Pancreas (tissue), 10 donors: ENCODE measurements at regions not wholly inside any gene's neighbourhood (a gene's known extent, or its start where the extent isn't known, plus 50 kb on each side); places are given as distances from the start of the nearest gene placed in this dataset.

Experiments used
- ATAC-seq, 4 donors: fragments of 200-7000 bp; cut with Tn5 transposase; one replicate each; pipeline versions ENCODE4 v1.8.0 to v1.9.1; 2020; ENCODE audit warnings: mild to moderate bottlenecking in 4 of 4, moderate library complexity in 4 of 4
- DNase-seq, 6 donors: peaks; one replicate each; pipeline ENCODE4 v3.0.0-alpha.2; 2020
- FAIRE-seq: peaks from 2 replicates; lab custom pipeline; 2012; peaks lifted over from hg19 to GRCh38; lab: Jason Lieb, UNC
- H3K27ac ChIP-seq, 4 donors: fragments of 200-600 bp; sonication (generic); 1 replicate in 3 of 4; 2 replicates in 1 of 4; pipeline versions ENCODE4 v1.5.0 to v1.8.0; 2020
- H3K27me3 ChIP-seq, 4 donors: fragments of 200-600 bp; one replicate each; pipeline ENCODE4 v1.8.0; 2021
- H3K36me3 ChIP-seq, 3 donors: fragments of 200-600 bp; sonication (generic) in 1 of 3; one replicate each; pipeline versions ENCODE4 v1.5.0 to v1.8.0; 2020 to 2021
- H3K4me1 ChIP-seq, 3 donors: fragments of 200-600 bp; one replicate each; pipeline ENCODE4 v1.8.0; 2021
- H3K4me3 ChIP-seq, 4 donors: fragments of 200-600 bp; sonication (generic) in 2 of 4; one replicate each; pipeline versions ENCODE4 v1.5.0 to v1.8.0; 2020 to 2021
- H3K9me3 ChIP-seq, 4 donors: fragments of 200-600 bp; one replicate each; pipeline ENCODE4 v1.8.0; 2021
- WGBS, 2 donors: extraction: QIAGEN DNeasy Blood & Tissue Kit; methylation state at CpG; one replicate each; pipeline ENCODE4 v1.1.7; 2013; 5-methylcytosine and 5-hydroxymethylcytosine counted together
- intact Hi-C, 3 donors: fragments of 100-400 bp; cut with DNase I; formaldehyde crosslinking; loops; one replicate each; pipeline versions ENCODE4 v1.11.1 to v1.14.2; 2022
- TF ChIP-seq, protein P1 (sequence below), 4 donors: fragments of 200-600 bp; sonication (generic) in 3 of 4; IDR thresholded peaks; one replicate each; pipeline versions ENCODE4 v1.5.0 to v1.8.0; 2021; ENCODE audit warnings: antibody characterized with exemption in 4 of 4
- donor health status: healthy with polysubstance abuse.
- donor health status: DM: no; HTN: no; CAD: no; lungs with moderate emphysema.
- donor health status: DM: no; HTN: no; CAD: no.
- donor health status: control.
- donor health status: control.
- donor health status: Bipolar disorder and iron deficiency.
- donor health status: DM: yes; HTN: yes; CAD: no.
- donor health status: DM: no; HTN: no; CAD: no.
- donor health status: DM: no; HTN: no; CAD: no.
- donor health status: DM: yes; HTN: yes; CAD: no.

DNA sequence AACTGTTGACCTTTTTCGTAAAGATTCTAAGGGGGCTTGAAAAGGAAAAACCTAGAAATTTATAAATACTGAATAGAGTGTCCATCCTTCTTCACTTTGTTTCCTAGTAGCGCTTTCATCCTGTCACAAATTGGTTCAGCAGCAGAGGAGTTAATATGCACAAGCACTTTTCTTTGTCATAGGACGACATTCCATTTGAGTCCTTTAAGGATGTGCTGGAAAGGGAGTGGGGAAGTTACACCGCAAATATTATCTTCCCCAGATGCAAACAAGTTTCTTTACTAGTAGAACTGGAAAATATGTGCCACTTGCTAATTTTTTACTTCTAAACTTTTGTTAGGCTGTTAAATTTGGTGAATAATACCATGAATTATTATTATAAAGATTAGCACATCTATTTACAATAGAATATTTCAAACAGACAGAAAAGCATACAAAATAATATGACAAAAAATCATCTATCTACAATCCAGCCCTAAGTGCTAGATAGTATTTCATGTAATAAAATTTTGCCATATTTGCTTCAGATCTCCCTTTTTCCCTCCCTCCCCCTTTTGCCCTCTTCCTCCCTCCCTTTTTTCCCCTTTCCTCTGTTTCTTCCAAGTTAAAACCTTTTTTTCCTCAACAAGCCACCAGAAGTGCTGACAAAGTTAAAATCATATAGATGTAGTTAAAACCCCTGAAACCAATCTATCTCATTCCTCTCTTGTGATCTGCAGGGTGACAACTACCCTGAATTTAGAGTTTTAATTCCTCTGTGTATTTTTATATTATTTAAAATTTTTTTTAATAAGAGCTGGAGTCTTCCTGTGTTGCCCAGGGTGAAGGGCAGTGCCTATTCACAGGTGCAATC, 50.5 kb upstream of the MAP4K3 start:
- 36 to 37% methylated on average over 4 of the region's 4 CpGs for WGBS, 2 donors
- H3K27ac ChIP-seq: no peak overlapping the region
- H3K4me1 ChIP-seq: peaks cover 0 to 14% (median 13%) of the 10 kb centered on the region in 3 donors
- no peak for ATAC-seq
- no peak overlapping the region for H3K4me3 ChIP-seq
- no peak for DNase-seq
- no peaks in the 10 kb centered on the region for H3K27me3 ChIP-seq
- FAIRE-seq: no peak
- intact Hi-C loops: no loop called here
- TF ChIP-seq, protein P1, sequence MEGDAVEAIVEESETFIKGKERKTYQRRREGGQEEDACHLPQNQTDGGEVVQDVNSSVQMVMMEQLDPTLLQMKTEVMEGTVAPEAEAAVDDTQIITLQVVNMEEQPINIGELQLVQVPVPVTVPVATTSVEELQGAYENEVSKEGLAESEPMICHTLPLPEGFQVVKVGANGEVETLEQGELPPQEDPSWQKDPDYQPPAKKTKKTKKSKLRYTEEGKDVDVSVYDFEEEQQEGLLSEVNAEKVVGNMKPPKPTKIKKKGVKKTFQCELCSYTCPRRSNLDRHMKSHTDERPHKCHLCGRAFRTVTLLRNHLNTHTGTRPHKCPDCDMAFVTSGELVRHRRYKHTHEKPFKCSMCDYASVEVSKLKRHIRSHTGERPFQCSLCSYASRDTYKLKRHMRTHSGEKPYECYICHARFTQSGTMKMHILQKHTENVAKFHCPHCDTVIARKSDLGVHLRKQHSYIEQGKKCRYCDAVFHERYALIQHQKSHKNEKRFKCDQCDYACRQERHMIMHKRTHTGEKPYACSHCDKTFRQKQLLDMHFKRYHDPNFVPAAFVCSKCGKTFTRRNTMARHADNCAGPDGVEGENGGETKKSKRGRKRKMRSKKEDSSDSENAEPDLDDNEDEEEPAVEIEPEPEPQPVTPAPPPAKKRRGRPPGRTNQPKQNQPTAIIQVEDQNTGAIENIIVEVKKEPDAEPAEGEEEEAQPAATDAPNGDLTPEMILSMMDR (IDR thresholded peaks at IDR 0.05): no peak
- no peaks in the 10 kb centered on the region for H3K9me3 ChIP-seq
- H3K36me3 ChIP-seq: no peaks in the 10 kb centered on the region

DNA sequence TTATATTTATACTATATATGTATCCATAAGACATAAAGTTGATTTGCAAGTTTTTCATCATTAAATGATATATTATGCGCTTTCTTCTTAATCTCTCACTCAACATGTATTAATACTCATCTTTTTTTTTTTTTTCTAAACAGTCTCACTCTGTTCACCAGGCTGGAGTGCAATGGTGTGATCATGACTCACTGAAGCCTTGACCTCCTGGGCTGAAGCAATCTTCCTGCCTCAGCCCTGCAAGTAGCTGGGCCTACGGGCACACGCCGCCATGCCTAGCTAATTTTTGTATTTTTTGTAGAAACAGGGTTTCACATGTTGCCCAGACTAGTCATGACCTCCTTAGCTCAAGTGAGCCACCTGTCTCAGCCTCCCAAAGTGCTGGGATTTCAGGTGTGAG, 51.4 kb upstream of the MAP4K3 start:
- Histone ChIP-seq H3K9me3 (no peaks in the 10 kb centered on the region), H3K36me3 (no peaks in the 10 kb centered on the region), H3K27me3 (no peaks in the 10 kb centered on the region), H3K4me1 (peaks cover 3 to 18% (median 12%) of the 10 kb centered on the region in 3 donors), H3K27ac (no peak overlapping the region), H3K4me3 (no peak overlapping the region)
- intact Hi-C loops: no loop called here
- WGBS, 2 donors: 91 to 92% methylated on average over 4 of the region's 4 CpGs
- TF ChIP-seq, protein P1 (IDR thresholded peaks at IDR 0.05): no peak
- no peak for FAIRE-seq
- ATAC-seq: peak in 2 of 4 donors; percentile 19 to 38
- peak in 1 of 6 donors; percentile 23 for DNase-seq

DNA sequence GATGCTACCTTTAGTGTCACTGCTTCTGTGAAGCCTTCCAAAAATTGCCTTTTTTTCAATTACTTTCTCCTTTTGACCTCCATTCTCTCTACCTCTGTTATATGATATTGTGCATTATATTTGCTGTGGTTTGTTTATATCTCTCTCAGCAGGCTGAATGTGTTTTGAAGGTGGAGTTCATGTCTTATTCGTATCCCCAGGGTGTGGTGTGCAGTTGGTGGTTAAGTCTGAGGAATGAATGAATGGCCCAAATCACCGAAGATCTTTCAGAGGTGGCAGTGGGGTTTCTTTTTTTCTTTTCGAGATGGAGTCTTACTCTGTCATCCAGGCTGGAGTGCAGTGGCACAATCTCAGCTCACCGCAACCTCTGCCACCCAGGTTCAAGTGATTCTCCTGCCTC, 53.5 kb upstream of the MAP4K3 start:
- no peaks in the 10 kb centered on the region for H3K27me3 ChIP-seq
- DNase-seq (no peak), FAIRE-seq (no peak), ATAC-seq (no peak)
- no peaks in the 10 kb centered on the region for H3K9me3 ChIP-seq
- TF ChIP-seq, protein P1 (IDR thresholded peaks at IDR 0.05): no peak
- H3K27ac ChIP-seq: no peak overlapping the region
- intact Hi-C loops: no loop called here
- peaks cover 3 to 18% (median 12%) of the 10 kb centered on the region in 3 donors for H3K4me1 ChIP-seq
- no peaks in the 10 kb centered on the region for H3K36me3 ChIP-seq
- 94 to 99% methylated on average over 4 of the region's 4 CpGs for WGBS, 2 donors
- no peak overlapping the region for H3K4me3 ChIP-seq

DNA sequence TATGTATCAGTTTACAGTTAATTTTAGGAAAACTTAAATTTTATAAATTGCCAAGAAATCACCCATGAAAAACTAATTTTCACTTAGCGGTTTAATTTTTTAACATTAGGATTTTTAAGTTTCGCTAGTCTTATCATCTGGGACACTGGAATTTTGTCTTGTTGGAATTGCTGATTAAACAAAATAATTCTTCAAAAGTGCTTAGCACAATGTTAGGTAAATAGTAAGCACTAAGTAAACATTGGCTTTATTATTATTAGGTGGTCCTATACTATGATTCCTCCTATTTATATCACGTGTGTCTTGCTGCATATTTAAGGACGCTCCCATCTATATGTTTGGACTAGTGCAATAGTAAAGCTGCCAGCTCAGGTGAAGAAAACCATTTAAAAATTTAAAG, 54.6 kb upstream of the MAP4K3 start:
- intact Hi-C loops: no loop called here
- no peak for ATAC-seq
- Histone ChIP-seq H3K4me3 (no peak overlapping the region), H3K27me3 (no peaks in the 10 kb centered on the region), H3K27ac (peak overlapping the region in 2 of 4 donors; percentile 40 to 53), H3K36me3 (no peaks in the 10 kb centered on the region), H3K9me3 (no peaks in the 10 kb centered on the region), H3K4me1 (peaks cover 6 to 18% (median 16%) of the 10 kb centered on the region in 3 donors)
- WGBS, 2 donors: 90 to 93% methylated on average over 4 of the region's 4 CpGs
- FAIRE-seq: no peak
- TF ChIP-seq, protein P1 (IDR thresholded peaks at IDR 0.05): no peak
- DNase-seq: no peak

DNA sequence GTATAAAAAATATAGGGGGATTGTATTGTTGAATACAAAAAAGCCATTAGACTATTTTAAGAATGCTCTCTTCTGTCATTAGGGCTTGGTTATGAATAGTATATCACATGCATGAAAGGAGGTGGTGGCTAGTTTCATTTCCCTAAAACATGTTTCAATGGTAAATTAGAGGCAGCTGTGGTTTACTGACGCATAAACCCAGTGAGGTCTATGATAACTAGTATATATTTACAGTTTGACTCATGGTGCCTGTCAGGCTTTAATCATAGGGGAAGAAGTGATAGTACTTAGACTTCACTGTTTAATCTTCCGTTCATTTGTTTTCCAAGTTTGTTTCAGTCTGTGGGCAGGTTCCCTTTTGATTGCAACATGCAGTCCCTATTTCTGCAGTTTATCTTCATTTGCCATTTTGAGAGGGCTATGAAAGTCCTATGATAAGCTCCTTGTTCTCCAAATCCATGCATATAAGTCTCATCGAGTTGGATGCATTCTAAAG, 55.1 kb upstream of the MAP4K3 start:
- ATAC-seq (peak; percentile 82 to 95 (median 88)), DNase-seq (no peak), FAIRE-seq (no peak)
- Histone ChIP-seq H3K27me3 (no peaks in the 10 kb centered on the region), H3K27ac (peak overlapping the region in 2 of 4 donors; percentile 40 to 53), H3K4me1 (peaks cover 10 to 18% (median 16%) of the 10 kb centered on the region in 3 donors), H3K9me3 (no peaks in the 10 kb centered on the region), H3K36me3 (no peaks in the 10 kb centered on the region), H3K4me3 (no peak overlapping the region)
- 5 to 8% methylated on average over 3 of the region's 3 CpGs for WGBS, 2 donors
- intact Hi-C loops: no loop called here
- TF ChIP-seq, protein P1 (IDR thresholded peaks at IDR 0.05): no peak
